IMR-90 (cell line): ENCODE measurements at regions not wholly inside any gene's neighbourhood (a gene's known extent, or its start where the extent isn't known, plus 50 kb on each side); places are given as distances from the start of the nearest gene placed in this dataset.

Experiments used
- ATAC-seq: fragments of 200-7000 bp; cut with Tn5 transposase; 2 replicates; pipeline ENCODE4 v1.9.1; 2020; ENCODE audit warnings: low read depth, mild to moderate bottlenecking, moderate library complexity
- BruUV-seq: library from RNA; stranded (reverse); fragments of 400-500 nt; replicated peaks from 2 replicates; lab custom pipeline; 2021; lab: Mats Ljungman, UMichigan
- CTCF ChIA-PET: fragments of 300-600 bp; formaldehyde crosslinking; extraction: SDS; loops from one replicate; lab custom pipeline; 2021; ENCODE audit warnings: antibody characterized with exemption; lab: Yijun Ruan, JAX
- POLR2A ChIA-PET: fragments of 300-600 bp; sonication (Branson Sonifier 250); formaldehyde crosslinking; loops from one replicate; lab custom pipeline; 2022; ENCODE audit warnings: antibody characterized with exemption; ENCODE audit not compliant: unreplicated experiment; lab: Charles Lee
- DNase-seq: peaks from one replicate; pipeline ENCODE4 v3.0.0; 2013
- H2AFZ ChIP-seq: replicated peaks from 2 replicates; pipeline ENCODE3; 2013; ENCODE audit warnings: low read length, mild to moderate bottlenecking; ENCODE audit not compliant: poor library complexity
- H2AK5ac ChIP-seq: 2 replicates; pipeline ENCODE4 v1.6.1; 2013; ENCODE audit warnings: low read depth, low read length, inconsistent platforms
- H2AK9ac ChIP-seq: replicated peaks from 2 replicates; pipeline ENCODE3; 2013; ENCODE audit warnings: mild to moderate bottlenecking, low read depth, low read length, moderate library complexity; ENCODE audit not compliant: poor library complexity
- H2BK120ac ChIP-seq: 2 replicates; pipeline ENCODE4 v1.6.1; 2013; ENCODE audit warnings: low read depth, low read length, inconsistent platforms
- H2BK15ac ChIP-seq: 3 replicates; pipeline ENCODE4 v1.6.1; 2013; ENCODE audit warnings: low read depth, low read length, inconsistent platforms
- H2BK20ac ChIP-seq: 2 replicates; pipeline ENCODE4 v1.6.1; 2013; ENCODE audit warnings: low read depth, mild to moderate bottlenecking, inconsistent platforms, low read length, moderate library complexity
- H2BK5ac ChIP-seq: 2 replicates; pipeline ENCODE4 v1.6.1; 2013; ENCODE audit warnings: mild to moderate bottlenecking, low read depth, low read length, inconsistent platforms; ENCODE audit not compliant: poor library complexity, severe bottlenecking
- H3K14ac ChIP-seq: replicated peaks from 2 replicates; pipeline ENCODE4 v1.6.1; 2013; ENCODE audit warnings: low read depth, low read length, inconsistent platforms
- H3K18ac ChIP-seq: 2 replicates; pipeline ENCODE4 v1.6.1; 2013; ENCODE audit warnings: low read depth, low read length, control low read depth
- H3K23ac ChIP-seq: 2 replicates; pipeline ENCODE4 v1.6.1; 2013; ENCODE audit warnings: low read depth, low read length, inconsistent platforms
- H3K27ac ChIP-seq: 2 replicates; pipeline ENCODE4 v1.5.1; 2013; ENCODE audit warnings: mild to moderate bottlenecking, control low read depth, low read length; ENCODE audit not compliant: insufficient read depth
- H3K27me3 ChIP-seq: 2 replicates; pipeline ENCODE4 v1.6.1; 2013; ENCODE audit warnings: low read length; ENCODE audit not compliant: control insufficient read depth, insufficient read depth
- H3K36me3 ChIP-seq: 2 replicates; pipeline ENCODE4 v1.6.1; 2013; ENCODE audit warnings: low read length, mixed read lengths; ENCODE audit not compliant: control insufficient read depth, insufficient read depth
- H3K4ac ChIP-seq: 2 replicates; pipeline ENCODE4 v1.6.1; 2013; ENCODE audit warnings: low read depth, low read length, inconsistent platforms
- H3K4me1 ChIP-seq: 2 replicates; pipeline ENCODE4 v1.6.1; 2013; ENCODE audit warnings: low read length, mixed read lengths; ENCODE audit not compliant: control insufficient read depth, insufficient read depth
- H3K4me2 ChIP-seq: 2 replicates; pipeline ENCODE4 v1.6.1; 2013; ENCODE audit warnings: low read depth, mild to moderate bottlenecking, control low read depth, low read length, moderate library complexity
- H3K4me3 ChIP-seq: 2 replicates; pipeline ENCODE4 v1.5.1; 2013; ENCODE audit warnings: low read depth, mild to moderate bottlenecking, control low read depth, low read length, moderate library complexity; ENCODE audit not compliant: insufficient read depth
- H3K56ac ChIP-seq: 2 replicates; pipeline ENCODE4 v1.6.1; 2013; ENCODE audit warnings: low read length, inconsistent platforms; ENCODE audit not compliant: insufficient read depth; ENCODE audit errors: extremely low read depth
- H3K79me1 ChIP-seq, 2 experiments: 2 replicates each; pipeline ENCODE4 v1.6.1; 2013; ENCODE audit warnings: low read length in 2 of 2, inconsistent platforms in 1 of 2, low read depth in 1 of 2
- H3K9ac ChIP-seq: 2 replicates; pipeline ENCODE4 v1.6.1; 2013; ENCODE audit warnings: low read depth, low read length, control low read depth
- H3K9me1 ChIP-seq: 2 replicates; pipeline ENCODE4 v1.6.1; 2013; ENCODE audit warnings: low read length, inconsistent platforms; ENCODE audit not compliant: insufficient read depth
- H3K9me3 ChIP-seq: 2 replicates; pipeline ENCODE4 v1.6.1; 2013; ENCODE audit warnings: low read length; ENCODE audit not compliant: control insufficient read depth, insufficient read depth
- H4K20me1 ChIP-seq: 2 replicates; pipeline ENCODE4 v1.6.1; 2013; ENCODE audit warnings: low read length, inconsistent platforms; ENCODE audit not compliant: insufficient read depth
- H4K5ac ChIP-seq: 2 replicates; pipeline ENCODE4 v1.6.1; 2013; ENCODE audit warnings: mild to moderate bottlenecking, low read depth, low read length, control low read depth
- H4K8ac ChIP-seq, 2 experiments: 2 replicates each; pipeline ENCODE4 v1.6.1; 2013; ENCODE audit warnings: low read depth in 2 of 2, low read length in 2 of 2, control low read depth in 1 of 2, inconsistent platforms in 1 of 2
- H4K91ac ChIP-seq: 2 replicates; pipeline ENCODE4 v1.6.1; 2013; ENCODE audit warnings: low read depth, low read length, inconsistent platforms; ENCODE audit not compliant: insufficient read depth
- FOS ChIP-seq: fragments of 150-350 bp; IDR thresholded peaks from 2 replicates; pipeline ENCODE4 v1.6.1; 2016; ENCODE audit warnings: low read depth, low read length
- NFE2L2 ChIP-seq: fragments of 150-350 bp; IDR thresholded peaks from 2 replicates; pipeline ENCODE4 v1.6.1; 2016; ENCODE audit warnings: low read depth, mild to moderate bottlenecking, low read length
- POLR2A ChIP-seq: IDR thresholded peaks from 2 replicates; pipeline ENCODE4 v1.6.1; 2012; ENCODE audit warnings: mild to moderate bottlenecking, low read depth, low read length
- RCOR1 ChIP-seq: IDR thresholded peaks from 2 replicates; pipeline ENCODE4 v1.6.1; 2012; ENCODE audit warnings: mild to moderate bottlenecking, low read length, improper control_type of control experiment; ENCODE audit not compliant: insufficient replicate concordance
- SMC3 ChIP-seq: fragments of 150-350 bp; IDR thresholded peaks from 2 replicates; pipeline ENCODE4 v1.6.1; 2016; ENCODE audit warnings: low read depth, mild to moderate bottlenecking, antibody characterized with exemption, low read length, moderate library complexity
- WGBS, 2 experiments: methylation state at CpG; one replicate each; pipeline versions ENCODE4 v1.1.5 to v1.1.7; 2013; ENCODE audit warnings: missing lambda C conversion rate in 2 of 2; ENCODE audit not compliant: insufficient read length in 1 of 2; ENCODE audit errors: extremely low coverage in 2 of 2; 5-methylcytosine and 5-hydroxymethylcytosine counted together
- dilution Hi-C: fragments of 300-500 bp; cut with HindIII; formaldehyde crosslinking; loops from one replicate; pipeline ENCODE4 v1.14.3; 2018; ENCODE audit warnings: low sequenced_read_pairs; ENCODE audit not compliant: unreplicated experiment
- in situ Hi-C: fragments of 300-500 bp; cut with MboI; formaldehyde crosslinking; loops from 3 replicates; pipeline ENCODE4 v1.14.3; 2019; ENCODE audit warnings: low sequenced_read_pairs, inconsistent platforms, mixed read lengths
- intact Hi-C: fragments of 100-400 bp; cut with micrococcal nuclease; formaldehyde crosslinking; loops from 2 replicates; pipeline ENCODE4 v1.10.0; 2022

DNA sequence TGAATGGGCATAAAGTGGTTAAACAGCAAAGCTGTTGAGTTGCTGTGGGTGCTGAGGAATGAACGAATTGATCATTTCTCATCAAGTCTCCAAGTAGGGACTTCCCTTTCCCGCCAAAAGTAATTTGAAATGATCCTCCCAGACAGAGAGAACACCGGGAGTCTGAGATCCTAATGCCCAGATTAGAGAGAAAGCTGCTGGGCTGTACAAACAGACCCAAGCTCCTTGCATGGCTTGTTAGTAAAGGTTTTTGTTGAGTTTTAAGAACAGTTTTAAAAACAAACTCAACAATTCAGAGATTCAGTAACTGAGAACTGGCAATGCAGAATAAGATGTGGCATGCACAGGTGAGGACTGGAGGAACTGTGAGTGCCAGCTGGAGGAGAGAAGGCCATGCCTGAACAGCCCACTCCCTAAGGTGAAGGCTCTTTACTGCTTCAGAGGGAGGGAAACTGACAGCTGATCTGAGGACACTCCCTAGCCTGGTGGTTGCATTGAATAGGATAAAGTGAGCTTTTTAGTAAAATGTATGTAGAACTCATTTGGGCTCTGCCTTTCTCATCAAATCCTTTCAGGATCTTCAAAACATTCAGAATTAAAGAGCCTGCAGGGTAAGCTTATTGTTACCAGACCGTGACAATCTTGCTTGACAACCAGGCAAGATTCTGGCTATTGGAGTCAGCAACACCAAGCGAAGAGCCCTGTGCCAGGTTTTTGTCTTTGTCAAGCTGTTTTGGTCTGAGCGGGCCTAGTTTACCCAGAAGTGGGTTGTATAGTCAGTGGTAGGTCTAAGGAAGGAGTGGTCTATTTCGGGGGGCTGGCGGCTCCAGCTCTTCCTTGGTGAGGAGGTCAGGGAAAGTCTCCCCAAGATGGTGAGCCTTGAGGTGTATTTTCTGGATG lies 63.2 kb upstream of the IGFBP5 start (continued):
- TF ChIP-seq FOS = no peak

DNA sequence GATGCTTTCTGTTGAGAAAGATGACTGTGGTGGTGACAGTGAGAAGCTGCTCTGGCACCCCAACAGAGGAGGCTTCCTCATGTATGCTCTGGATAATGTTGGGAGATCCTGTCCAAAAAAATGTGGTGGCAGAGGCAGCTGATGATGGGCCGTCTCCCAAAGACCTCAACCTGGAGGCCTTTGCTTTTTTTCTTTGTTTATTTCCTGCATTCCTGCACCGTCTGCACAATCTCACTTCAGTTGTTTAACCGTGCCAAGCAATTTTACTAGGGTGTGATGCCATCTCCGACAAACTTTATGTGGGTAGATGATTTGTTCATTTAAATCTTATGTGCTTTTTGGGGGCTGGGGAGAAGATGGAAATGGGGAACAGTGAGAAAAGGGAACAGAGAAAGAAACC lies 62.2 kb upstream of the IGFBP5 start:
- Histone ChIP-seq H3K14ac (no peak overlapping the region), H3K36me3 (no peaks in the 10 kb centered on the region), H3K9me1 (no peaks in the 10 kb centered on the region), H3K4me2 (no peak overlapping the region), H2BK5ac (no peak overlapping the region), H3K4me3 (no peak overlapping the region), H4K91ac (no peak overlapping the region), H4K8ac (no peak overlapping the region), H3K9ac (no peak overlapping the region), H3K27ac (no peak overlapping the region), H3K56ac (no peak overlapping the region), H2BK120ac (no peak overlapping the region), H3K4ac (no peak overlapping the region), H3K27me3 (peaks cover 22% of the 10 kb centered on the region), H3K18ac (no peak overlapping the region), H2AK5ac (no peak overlapping the region), H3K79me1 (no peaks in the 10 kb centered on the region), H3K9me3 (no peaks in the 10 kb centered on the region), H4K5ac (no peak overlapping the region; the same call in 1 of the 2 replicates), H3K4me1 (peaks cover 2% of the 10 kb centered on the region; the same call in 1 of the 2 replicates), H2AK9ac (no peak overlapping the region), H3K23ac (no peak overlapping the region), H2BK15ac (no peak overlapping the region), H4K20me1 (no peaks in the 10 kb centered on the region), H2AFZ (no peak overlapping the region), H2BK20ac (no peak overlapping the region)
- WGBS, 2 experiments = no CpG with 5 or more reads among the region's 4 CpGs
- ATAC-seq = peak; percentile 14; the same call in 1 of the 2 replicates
- no peak for DNase-seq
- ChIA-PET CTCF (interaction anchor here (0.7 kb wide), 1 partner anchor 10 kb away, joined by 3 read pairs; no protein-coding TSS in a partner anchor), POLR2A (no interaction called here)
- TF ChIP-seq NFE2L2 (no peak), FOS (no peak), POLR2A (no peak), SMC3 (no peak), RCOR1 (no peak)
- dilution Hi-C loops (no loop called here), intact Hi-C loops (no loop called here), in situ Hi-C loops (no loop called here)
- BruUV-seq = no TSS peak
